HUES6 (cell line): ENCODE measurements at regions not wholly inside any gene's neighbourhood (a gene's known extent, or its start where the extent isn't known, plus 50 kb on each side); places are given as distances from the start of the nearest gene placed in this dataset.
"Not testable (repeated sequence)": the region's sequence is repeated elsewhere in the genome, so short reads cannot be mapped to it uniquely, and the experiment has no call there.

Experiments
- H3K27ac ChIP-seq: 2 replicates; pipeline ENCODE4 v1.7.0; 2013; ENCODE audit warnings: low read depth, mild to moderate bottlenecking, low read length, inconsistent platforms
- H3K27me3 ChIP-seq: 2 replicates; pipeline ENCODE4 v1.6.1; 2013; ENCODE audit warnings: low read length; ENCODE audit not compliant: control insufficient read depth, insufficient read depth
- H3K36me3 ChIP-seq: 2 replicates; pipeline ENCODE4 v1.6.1; 2013; ENCODE audit warnings: low read length; ENCODE audit not compliant: control insufficient read depth, insufficient read depth
- H3K4me1 ChIP-seq: 2 replicates; pipeline ENCODE4 v1.6.1; 2013; ENCODE audit warnings: low read length; ENCODE audit not compliant: control insufficient read depth, insufficient read depth
- H3K4me3 ChIP-seq: 2 replicates; pipeline ENCODE4 v1.5.1; 2013; ENCODE audit warnings: low read depth, low read length
- H3K9ac ChIP-seq: one replicate; pipeline ENCODE4 v1.6.1; 2013; ENCODE audit warnings: mild to moderate bottlenecking, low read length
- H3K9me3 ChIP-seq: 2 replicates; pipeline ENCODE4 v1.6.1; 2013; ENCODE audit warnings: low read depth, low read length; ENCODE audit not compliant: control insufficient read depth, insufficient read depth

GRCh38 chr15:21261965-21262850 lies 178.1 kb downstream of the POTEB3 start:
- Histone ChIP-seq H3K4me1 (no peaks in the 10 kb centered on the region), H3K27me3 (no peaks in the 10 kb centered on the region), H3K9me3 (peaks cover 42% of the 10 kb centered on the region; the same call in 1 of the 2 replicates), H3K27ac (no peak overlapping the region), H3K4me3 (no peak overlapping the region), H3K36me3 (no peaks in the 10 kb centered on the region), H3K9ac (no peak overlapping the region)

DNA sequence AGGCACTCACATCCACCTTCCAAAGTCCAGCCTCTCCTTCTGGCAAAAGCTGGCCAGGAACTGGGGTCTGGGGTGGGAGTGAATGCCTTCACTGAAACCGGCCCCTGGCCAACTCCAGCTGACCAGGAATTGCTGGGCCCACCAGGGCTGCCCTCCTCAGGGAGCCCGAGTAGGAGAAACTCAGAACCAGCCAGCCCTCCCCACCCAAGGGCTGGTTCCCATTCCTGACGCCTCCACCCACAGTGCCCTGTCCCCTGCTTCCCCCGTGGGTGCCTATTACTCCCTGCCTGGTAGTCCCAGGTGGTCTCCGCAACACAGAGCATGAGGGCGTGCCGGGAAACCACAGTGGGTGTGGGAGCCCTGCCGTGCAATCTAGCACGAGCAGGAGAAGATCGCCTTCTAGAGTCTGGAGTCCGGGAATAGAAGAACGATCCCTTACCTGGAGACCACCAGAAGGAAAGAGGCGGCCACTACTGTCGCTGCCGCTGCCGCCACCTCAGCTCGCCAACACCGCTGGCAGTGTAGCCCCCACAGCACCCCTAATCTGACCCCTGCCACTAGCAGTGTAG lies 178.8 kb downstream of the POTEB3 start:
- no peaks in the 10 kb centered on the region for H3K36me3 ChIP-seq

GRCh38 chr15:21260966-21261395 lies 179.3 kb downstream of the POTEB3 start:
- H3K9ac ChIP-seq, result no peak overlapping the region
- H3K9me3 ChIP-seq, result peaks cover 39% of the 10 kb centered on the region; the same call in 1 of the 2 replicates
- H3K27ac ChIP-seq, result no peak overlapping the region
- H3K36me3 ChIP-seq, result no peaks in the 10 kb centered on the region
- no peak overlapping the region for H3K4me3 ChIP-seq
- H3K4me1 ChIP-seq, result no peaks in the 10 kb centered on the region
- H3K27me3 ChIP-seq, result no peaks in the 10 kb centered on the region

More for the DNA sequence above, 178.8 kb downstream of the POTEB3 start:
- H3K4me1 ChIP-seq, result no peaks in the 10 kb centered on the region
- H3K27me3 ChIP-seq, result no peaks in the 10 kb centered on the region
- no peak overlapping the region for H3K9ac ChIP-seq
- H3K9me3 ChIP-seq, result peaks cover 42% of the 10 kb centered on the region; the same call in 1 of the 2 replicates
- H3K4me3 ChIP-seq, result no peak overlapping the region
- H3K27ac ChIP-seq, result no peak overlapping the region

DNA sequence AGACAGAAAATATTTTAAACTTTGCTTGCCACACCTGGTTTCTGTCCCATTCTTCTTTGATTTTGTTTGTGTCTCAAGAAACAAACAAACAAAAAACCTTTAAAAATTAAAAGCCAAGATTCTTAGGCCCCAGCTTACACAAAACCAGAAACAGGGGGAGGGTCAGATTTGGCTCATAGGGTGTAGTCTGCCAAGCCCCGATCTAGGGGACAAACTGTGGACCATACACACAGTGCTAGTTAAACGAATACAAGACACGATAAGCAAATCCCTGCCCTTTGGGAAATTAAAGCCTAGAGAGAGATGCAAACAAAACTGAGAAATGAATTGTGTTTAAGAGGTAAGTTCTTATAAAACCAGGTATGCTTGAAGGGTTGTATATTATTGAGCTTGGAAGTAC lies 181.7 kb downstream of the POTEB3 start:
- not testable (repeated sequence) for H3K4me1 ChIP-seq, H3K4me3 ChIP-seq, H3K27me3 ChIP-seq, H3K27ac ChIP-seq, H3K9ac ChIP-seq, H3K36me3 ChIP-seq
- peaks cover 37% of the 10 kb centered on the region; the same call in 1 of the 2 replicates for H3K9me3 ChIP-seq

DNA sequence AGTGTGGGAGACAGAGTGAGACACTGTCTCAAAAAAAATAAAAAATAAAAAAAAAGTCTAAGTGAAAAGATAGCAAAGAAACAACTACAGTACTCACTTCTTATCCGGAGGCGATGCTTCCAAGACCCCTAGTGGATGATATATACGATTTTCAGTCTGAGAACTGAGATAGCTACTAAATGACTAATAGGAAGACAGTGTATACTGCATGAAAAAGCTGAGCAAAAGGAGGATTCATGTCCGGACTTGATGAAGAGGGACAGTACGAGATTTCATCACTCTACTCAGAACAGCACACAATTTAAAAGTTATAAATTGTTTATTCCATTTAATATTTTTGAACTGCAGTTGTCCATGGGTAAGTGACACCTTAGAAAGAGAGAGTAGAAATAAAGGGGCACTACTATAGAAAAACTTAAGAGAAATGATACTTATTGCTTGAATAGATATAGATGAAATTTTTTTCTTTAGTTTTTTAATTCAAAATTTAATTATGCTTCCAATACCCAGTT lies 190.7 kb downstream of the POTEB3 start:
- H3K27me3 ChIP-seq, H3K9ac ChIP-seq, H3K4me3 ChIP-seq, H3K36me3 ChIP-seq, H3K4me1 ChIP-seq, H3K9me3 ChIP-seq, H3K27ac ChIP-seq: not testable (repeated sequence)
